IPS-NIHi11 (cell line): ENCODE measurements at regions not wholly inside any gene's neighbourhood (a gene's known extent, or its start where the extent isn't known, plus 50 kb on each side); places are given as distances from the start of the nearest gene placed in this dataset.
"Not testable (repeated sequence)": the region's sequence is repeated elsewhere in the genome, so short reads cannot be mapped to it uniquely, and the experiment has no call there.

ENCODE experiments used
- DNase-seq: peaks from one replicate; pipeline ENCODE4 v3.0.0; 2012; ENCODE audit warnings: mixed read lengths, low spot score

DNA sequence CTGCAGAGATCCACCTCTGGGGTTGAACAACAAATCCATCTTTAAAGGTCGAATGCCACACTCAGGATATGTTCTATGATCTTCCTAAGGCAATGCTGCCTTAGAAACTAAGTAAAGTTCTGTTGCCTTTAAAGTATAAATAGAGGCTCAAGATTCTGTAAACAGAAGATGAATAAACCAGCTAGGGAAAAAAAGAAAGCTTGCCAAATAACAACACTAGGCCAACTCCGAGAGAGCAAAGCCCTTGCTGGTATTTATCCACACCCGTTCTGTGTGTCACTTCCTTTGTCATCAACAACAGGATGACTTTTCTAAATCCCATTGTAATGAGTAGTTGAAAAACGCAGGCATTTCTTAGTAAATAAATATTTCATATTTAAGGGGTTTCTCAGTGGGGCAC, 330.0 kb upstream of the GLI3 start:
- DNase-seq = no peak

DNA sequence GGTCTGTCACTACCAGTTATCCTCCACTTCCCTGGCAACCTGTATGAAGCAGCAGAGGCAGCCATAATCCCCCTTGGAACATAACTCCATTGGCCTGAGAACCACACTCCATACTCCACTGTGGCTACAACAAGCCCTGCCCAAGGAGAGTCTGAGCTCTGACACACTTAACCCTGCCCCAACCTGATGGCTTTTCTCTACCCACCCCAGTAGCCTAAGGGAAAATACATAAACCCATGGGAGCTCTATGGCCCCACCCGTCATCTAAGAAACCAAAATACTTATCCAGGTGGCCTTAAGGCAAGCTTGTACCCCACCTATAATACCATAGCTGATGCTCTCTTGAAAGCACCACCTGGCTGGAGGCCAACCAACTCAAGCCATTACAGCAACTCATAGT, 324.8 kb upstream of the GLI3 start:
- DNase-seq = no peak

DNA sequence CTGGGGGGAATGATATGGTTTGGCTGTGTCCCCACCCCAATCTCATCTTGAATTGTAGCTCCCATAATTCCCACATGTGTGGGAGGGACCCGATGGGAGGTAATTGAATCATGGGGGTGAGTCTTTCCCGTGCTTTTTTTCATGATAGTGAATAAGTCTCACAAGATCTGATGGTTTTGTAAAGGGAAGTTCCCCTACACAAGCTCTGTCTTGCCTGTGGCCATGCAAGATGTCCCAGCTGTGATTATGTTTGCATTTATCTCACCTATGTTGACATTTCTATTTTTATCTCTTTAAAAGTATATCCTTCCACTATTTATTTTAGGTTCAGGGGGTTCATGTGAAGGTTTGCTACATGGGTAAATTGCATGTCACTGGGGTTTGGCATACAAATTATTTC, 323.9 kb upstream of the GLI3 start:
- no peak for DNase-seq

DNA sequence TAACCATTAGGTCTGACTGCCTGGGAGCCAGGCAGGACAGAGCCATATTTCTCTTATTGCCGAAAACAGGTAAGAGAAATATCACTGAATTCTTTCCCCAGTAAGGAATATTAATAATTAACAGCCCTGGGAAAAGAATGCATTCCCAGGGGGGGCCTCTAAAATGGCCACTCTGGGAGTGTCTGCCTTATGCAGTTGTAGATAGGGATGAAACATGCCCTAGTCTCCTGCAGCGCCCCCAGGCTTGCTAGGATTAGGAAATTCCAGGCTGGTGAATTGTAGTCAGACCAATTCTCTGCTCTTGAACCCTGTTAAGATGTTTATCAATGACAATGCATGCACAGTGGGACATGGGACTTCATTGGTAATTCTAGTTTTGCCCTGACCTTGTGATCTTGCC, 317.9 kb upstream of the GLI3 start:
- DNase-seq = not testable (repeated sequence)

DNA sequence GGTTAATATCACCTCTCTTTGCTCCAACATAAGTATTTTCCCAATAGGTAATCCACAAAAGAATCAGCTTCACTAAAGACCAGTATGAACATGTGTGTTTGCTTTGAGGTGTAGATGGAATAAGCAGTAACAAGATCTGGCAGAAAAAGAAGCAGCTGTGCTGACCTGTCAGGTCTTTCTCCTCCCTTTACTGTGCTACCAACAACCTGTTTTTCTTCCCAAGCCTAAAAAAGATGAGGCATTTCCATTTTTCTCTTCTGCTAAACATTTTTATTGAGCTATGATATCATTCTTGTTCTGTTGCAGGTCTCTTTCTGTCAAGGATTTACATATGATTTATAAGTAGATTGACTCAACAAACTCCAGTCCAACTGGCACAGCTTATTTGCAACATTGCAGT, 315.2 kb upstream of the GLI3 start:
- DNase-seq = no peak

DNA sequence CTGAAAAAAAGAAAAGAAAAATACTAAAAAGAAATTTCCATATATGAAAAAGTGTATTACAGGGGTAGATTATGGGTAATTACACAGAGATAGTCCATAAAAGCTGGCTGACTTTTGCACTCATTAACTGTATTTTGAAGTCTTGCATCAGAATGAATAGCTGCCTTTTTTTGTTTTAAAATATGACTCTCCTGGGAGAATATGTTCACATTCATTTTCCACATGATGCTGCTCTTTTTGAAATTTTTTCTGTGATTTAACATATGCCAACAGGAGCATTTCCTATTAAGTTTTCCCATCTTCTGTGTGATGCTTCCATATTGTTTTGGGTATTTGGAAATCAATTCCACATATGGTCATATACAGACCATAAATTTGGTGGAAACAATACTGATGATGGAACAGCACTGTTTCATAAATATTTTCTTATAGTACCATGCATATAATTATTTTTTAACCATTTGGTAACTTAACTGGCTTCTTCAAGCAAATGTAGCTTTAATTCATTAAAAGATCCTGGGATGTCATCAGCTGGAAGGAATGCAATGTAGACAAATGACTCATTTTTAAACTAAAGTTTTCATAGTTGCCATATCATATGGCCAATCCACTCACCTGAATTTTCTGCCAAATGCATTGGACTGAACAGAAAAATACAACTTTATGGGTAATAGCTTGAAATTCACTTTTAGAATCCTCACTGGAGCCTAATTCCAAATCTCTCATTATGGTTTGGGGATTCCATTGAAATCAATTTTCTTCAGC, 313.9 kb upstream of the GLI3 start:
- no peak for DNase-seq

DNA sequence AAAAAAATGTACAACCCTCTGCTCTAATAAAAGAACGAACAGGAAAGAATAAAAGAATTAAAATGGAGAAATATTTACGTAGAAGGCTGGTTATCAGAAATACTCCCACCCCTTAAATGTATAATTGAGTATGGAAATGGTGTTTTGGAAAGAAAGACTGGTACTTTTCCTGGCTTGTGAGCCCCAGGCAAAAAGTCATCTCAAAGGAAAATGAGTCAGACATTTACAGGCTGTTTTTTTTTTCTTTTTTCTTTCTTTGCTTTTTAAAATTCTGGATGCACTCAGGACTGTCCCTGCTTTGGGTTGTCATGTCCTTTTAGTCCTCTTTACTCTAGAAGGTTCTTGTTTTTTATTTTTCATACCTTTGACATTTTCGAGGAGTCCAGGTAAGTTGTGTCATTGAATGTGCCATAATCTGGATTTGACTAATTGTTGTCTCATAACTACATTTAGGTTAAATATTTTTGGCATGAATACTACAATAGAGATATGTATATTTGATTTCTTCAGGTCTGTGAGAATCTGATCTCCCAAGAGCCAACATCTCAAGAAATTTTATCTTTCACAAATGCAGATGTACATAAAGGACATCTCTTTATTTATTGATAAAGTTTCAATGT, 313.0 kb upstream of the GLI3 start:
- no peak for DNase-seq

DNA sequence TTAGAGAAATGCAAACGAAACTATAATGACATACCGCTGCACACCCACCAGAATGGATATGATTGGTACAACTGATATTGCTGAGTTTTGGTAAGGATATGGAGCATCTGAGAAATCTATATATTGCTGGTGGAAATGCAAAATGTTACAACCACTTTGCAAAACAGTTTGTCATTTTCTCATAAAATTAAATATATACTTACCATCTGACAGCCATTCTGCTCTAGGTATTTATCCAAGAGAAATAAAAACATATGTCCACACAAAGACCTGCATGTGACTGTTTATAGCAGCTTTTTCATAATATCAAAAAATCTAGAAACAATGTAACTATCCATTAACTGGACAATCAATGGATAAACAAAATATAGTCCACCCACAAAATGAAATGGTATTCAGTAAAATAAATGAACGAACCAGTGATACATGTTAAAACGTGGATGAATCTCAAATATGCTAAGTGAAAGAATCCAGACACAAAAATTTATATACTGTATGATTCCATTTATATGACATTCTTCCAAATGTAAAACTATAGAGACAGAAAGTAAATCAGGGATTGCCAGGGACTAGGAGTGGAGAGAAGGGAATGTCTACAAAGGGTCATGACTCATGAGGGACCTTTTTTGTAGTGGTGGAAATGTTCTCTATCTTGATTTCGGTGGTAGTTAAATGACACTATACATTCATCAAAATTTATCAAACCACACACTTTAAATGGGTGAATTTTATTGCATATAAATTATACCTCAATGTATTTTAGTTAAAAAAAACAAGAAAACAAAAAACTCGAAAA, 312.0 kb upstream of the GLI3 start:
- DNase-seq = no peak

DNA sequence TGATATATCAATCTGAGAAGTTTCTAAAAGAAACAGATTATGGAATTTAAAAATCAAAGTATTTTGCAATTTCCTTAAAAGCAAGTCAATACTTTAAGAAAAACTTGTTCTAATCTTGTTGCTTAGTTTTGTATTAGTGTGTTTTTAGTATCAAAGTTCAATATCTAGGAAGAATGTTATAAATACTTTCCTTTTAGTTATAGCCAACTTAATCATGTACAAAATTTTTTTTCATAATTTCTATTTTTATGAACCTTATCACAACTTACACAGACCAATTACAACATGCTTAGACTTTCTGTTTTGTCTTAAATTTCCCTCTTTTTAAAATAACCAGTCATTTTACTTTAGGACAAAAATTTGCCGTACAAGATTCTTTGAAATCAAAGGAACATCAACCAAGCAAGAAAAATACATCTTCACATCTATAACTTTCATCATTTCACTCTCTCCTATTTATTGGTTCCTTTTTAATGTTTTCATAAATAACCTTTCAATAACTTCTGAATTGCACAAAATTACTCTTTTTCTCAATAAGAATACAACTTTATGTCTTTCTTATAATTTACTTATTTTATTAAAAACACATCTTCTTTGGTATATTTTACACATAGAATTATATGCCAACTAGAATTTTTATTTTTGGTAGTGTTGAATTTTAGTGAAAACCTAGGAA, 308.2 kb upstream of the GLI3 start:
- no peak for DNase-seq

DNA sequence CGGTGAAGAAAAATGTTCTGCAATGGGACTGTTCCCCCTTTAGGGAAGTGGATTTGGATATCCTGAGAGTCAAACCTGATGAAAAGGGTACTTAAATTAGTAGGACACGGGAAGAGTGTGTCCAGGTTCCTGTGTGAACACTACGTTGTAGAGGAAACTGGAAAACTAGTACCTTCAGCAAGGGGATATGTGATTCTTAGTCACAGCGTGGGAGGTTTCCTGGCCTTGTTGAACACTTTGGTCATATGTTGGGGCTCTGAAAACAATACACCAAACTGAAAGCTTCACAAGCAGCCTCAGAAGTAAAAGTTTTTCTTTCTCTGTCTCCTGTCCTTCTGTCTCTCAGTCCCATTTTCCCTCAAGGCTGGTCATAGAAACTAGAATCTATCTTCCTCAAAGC, 306.9 kb upstream of the GLI3 start:
- no peak for DNase-seq

DNA sequence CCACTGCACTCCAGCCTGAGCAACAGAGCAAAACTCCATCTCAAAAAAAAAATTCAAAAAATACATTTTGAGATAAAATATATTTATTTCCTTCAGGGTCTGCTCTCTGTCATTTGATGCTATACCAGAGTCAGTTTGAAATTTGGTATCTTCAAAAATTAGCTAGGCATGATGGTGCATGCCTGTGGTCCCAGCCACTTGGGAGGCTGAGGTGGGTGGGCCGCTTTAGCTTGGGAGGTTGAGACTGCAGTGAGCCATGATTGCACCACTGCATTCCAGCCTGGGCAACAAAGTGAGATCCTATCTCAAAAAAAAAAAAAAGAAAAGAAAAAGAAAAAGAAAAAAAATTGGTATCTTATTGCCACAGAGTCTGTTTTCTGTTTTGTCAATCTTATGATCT, 305.4 kb upstream of the GLI3 start:
- not testable (repeated sequence) for DNase-seq

DNA sequence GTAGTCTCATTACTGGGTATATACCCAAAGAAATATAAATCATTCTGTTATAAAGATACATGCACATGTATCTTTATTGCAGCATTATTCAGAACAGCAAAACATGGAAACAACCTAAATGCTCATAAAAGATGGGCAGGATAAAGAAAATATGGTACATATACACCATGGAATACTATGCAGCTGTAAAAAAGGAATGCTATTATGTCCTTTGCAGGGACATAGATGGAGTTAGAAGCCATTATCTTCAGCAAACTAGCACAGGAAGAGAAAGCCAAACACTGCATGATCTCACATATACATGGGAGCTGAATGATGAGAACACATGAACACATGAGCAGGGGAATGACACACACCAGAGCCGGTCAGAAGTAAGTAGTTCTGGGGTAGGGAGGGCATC, 297.4 kb upstream of the GLI3 start:
- DNase-seq = no peak

DNA sequence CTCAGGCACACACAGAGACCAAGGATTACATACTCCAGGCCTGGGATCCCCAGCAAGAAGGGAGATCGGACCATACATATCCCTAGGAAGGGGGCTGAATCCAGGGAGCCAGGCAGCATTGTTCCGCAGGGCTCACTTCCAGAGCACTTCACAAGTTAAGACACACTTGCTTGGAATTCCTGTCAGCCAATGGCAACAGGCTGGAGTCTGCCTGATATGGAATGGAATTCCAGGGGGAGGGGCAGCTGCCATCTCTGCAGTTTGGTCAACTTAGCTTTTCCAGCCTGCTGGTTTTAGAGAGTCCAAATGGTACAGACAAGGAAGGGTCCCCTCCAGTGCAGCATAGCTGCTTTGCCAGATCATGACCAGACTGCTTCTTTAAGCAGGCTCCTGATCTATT, 290.0 kb upstream of the GLI3 start:
- DNase-seq = no peak

DNA sequence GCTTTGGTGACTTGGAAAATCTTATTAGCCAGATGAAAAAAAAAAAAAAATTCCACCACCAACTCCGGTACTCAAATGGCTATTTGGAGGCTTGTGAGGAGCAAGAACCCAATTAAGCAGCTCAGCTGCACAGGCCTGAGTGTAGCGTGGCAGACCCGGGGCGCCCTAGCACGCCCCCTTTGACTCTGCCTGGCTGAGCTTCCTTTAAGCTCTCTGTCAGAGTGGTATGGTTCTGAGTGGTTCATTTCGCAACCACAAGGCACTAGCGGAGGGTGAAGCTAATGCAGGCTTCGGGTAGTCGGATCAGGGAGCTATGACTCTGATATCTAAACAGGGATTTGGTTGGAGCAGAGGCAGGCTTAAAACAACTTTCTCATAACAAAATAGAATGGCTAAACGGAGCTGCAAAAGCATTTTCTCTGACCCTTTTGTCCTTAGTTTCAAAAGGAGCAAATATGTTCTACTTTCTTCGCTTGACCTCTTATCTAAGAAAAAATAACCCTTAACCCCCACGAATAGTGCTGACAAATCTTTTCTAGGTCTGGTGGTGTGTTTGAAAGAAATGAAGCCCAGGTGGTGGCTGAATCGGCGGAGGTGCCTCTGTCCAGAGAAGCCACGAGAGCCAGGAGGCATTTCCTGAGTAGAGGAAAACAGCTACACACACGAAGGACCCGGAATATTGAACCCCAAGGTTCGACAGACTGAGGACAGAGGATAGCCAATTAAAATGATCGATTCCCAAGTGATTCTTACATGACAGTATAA, 285.4 kb upstream of the GLI3 start:
- DNase-seq = peak; percentile 26

DNA sequence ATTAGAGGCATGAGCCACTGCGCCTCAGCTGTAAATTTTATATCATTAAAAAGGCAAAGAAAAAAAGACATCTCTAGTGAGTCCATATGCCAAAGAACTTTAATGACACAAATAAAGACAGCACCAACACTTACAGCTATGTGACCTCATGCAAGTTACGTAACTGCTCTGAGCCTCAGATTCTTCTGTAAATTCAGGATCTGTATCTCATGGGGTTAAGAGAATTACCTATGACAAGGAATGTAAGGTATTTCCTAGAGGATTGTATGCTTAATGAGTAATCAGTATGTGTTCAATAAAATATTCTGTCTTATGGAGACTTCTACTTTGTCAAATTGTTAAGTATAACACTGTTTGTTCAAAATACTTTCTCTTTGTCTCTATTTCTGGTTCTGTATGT, 274.0 kb upstream of the GLI3 start:
- DNase-seq = no peak

DNA sequence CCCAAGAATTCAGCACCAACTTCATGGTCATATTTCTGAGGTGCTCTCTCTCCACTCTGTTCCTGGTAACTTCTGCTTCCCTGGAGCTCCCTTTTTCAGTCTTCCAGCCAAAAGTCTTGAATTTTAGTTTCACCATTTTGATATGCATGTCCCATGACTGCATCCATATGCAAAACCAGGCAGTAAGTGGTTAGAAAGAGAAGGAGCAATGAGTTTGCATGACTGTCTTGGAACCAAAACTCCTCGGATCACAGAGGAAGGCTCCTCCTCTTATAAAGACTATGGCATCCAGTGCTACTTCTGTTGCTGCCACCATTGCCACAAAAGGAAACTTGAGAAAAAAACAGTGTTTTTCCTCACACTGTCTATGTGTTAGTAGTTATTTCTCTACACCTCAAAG, 269.1 kb upstream of the GLI3 start:
- no peak for DNase-seq

DNA sequence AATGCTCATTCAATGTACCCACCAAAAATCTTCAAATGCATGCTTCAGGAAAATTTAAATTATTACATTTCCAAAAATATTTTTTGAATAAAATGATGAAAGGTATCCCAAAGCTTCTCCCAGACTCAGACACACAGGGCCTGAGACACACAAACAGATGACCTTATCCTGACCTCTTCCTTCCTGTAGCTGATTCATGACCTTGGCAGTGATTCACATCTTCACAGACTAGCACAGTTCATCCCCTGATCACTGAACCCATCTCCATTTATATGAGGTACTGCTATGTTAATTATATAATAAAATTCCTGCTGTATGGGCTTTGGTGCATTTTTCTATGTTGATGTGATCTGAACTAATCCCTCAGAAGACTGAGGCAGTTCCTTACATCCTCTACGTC, 265.0 kb upstream of the GLI3 start:
- DNase-seq = no peak

DNA sequence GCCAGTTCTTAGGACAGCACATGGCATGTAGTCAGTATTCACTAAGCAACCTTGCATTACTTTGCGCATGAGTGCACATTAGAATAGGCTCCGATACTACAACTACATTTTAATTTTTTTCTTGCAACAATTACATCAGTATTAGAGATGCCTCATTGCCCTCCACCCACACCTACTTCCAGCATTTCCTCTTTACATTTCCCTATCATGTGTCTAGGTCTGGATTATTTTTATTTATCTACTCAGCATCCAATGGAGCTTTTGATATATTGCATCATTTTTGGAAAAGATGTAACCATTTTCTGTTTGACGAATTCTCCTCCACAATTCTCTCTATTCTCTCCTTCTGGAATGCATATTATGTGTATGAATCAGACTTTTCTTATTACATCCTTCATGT, 258.2 kb upstream of the GLI3 start:
- no peak for DNase-seq

DNA sequence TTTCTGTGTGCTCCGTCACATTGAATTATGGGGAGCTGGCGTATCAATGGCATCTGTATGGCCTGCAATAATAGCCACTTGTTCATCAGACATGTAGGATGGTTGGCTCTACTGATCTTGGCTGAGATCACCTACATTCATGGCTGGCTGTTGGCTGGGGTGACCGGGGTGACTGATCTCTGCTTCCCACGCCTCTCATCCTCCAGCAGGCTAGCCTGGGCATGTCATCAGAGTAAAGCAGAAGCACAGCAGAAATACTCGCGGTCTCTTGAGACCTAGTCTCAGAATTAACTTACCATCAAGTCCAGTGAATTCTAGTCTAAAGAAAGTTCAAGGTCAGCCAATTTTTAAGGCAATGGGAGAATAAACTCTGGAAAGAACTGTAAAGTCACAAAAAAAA, 257.7 kb upstream of the GLI3 start:
- DNase-seq = no peak

DNA sequence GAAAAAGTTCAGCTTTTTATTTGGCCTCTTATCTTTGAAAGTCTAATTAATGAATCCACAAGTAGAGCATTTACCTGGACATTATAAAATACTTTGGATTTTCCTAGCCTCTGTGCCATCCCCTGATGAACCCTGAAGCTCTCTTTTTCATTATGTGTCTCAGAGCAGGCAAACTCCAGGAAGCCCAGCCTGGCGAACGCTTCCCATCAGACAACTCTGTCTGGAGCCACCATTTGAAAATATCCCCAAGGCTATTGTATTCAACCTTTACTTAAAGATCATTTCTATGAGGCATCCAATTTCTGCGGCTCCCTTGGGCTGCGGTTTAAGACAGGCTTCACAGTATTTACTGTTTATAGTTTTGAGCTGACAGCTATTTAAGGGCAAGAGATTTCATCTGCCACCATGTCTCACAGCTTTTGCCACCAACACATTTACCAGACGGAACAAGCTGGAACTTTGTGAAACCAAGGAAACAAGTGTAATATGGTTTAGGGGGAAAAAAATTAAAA, 257.2 kb upstream of the GLI3 start:
- DNase-seq = no peak

DNA sequence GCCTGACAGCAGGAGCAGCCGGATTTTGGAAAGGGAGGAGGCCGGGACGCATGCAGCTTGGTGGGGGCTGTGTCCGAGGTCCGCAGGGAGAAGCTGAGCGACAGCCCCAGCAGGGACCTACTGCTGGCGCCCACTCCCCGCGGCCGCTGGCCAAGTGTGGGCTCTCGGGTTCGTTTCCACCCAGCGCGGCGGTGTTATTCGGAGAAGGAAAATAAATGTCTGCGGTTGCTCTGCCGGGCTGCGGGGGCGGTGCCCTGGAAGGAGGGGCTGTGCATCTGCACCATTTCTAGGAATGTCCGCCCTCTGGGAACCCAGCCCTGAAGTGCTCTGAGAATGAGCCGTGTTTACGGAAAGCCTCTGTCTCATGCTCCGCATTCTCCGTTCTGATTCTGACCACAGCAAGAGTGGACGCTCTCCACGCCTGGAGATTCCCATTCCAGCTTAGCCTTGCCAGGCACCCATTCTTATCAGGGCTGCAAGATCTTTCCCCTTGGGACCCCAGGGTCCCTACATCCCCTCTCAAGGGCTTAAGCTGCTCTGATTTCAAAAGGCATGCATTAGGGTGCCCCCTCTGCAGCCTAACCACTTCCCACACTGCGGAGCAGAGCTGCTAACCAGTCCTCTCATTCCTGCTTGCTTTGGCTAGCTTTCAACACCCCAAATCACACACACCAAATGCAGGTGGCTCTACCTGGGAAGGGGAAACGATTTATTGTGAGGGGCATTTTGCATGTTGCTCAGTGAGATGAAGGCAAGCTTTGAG, 256.6 kb upstream of the GLI3 start:
- peak; percentile 66 for DNase-seq
